Left renal pelvis (tissue), 4 donors: ENCODE measurements at regions not wholly inside any gene's neighbourhood (a gene's known extent, or its start where the extent isn't known, plus 50 kb on each side); places are given as distances from the start of the nearest gene placed in this dataset.

Source experiments
- DNase-seq, 4 donors: peaks; one replicate each; pipeline ENCODE4 v3.0.0-alpha.2; 2013; ENCODE audit warnings: low read depth in 4 of 4, low spot score in 3 of 4

DNA sequence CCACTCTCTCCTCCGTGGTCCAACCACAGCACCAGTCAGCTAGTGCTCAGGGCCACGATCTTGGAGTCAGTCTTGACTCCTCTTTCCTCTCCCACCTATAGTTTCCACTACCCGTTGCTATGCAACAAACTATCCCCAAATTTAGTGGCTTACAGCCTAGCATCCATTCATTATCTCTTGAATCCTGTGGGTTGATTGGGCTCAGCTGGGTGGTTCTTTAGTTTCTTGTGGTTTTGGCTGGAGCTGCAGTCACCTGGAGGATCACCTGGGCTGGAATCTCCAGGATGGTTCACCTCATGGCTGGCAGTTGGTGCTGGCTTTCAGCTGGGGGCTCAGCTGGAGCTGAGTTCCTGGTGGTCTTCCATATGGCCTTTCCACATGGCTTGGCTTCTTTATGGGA lies 149.9 kb downstream of the ASB1 start:
- DNase-seq: no peak

DNA sequence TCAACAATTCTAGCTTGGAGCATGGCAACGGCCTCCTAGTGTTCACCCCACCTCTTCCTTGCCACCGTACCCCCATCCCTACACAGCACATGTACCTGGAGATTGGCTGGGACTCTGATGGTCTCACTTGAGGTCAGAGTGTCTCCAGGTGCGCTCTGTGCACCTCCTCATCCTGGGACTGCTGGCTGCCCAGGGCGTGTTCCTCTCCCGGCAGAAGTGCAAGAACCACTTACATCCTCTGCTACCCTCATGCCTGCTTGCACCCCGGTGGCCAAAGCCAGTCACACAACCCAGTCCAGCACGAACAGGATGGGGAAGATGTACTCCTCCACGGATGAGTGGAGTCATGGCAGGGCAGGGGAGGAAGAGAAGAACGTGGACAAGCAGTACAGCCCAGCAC lies 151.5 kb downstream of the ASB1 start:
- DNase-seq: no peak

- DNase-seq: no peak
These were observed 153.8 kb downstream of the ASB1 start for GRCh38 chr2:238580486-238580885.

DNA sequence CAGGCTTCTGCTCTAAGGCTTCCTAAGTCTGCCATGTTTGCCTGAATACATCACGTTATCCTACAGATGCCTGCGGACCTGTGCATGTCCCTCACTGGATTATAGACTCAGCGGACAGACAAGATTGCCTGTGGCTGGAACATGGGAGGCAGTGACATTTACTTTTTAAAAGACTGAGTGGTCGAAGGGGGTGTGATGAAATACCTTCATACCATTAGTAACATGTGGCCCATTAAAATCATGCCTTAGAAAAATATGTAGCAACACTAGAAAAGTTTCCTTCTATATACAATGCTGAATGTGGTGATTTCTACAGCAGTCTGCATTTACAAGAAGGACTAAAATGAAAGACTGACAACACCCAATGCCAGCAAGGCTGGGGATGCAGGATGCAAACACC lies 154.4 kb downstream of the ASB1 start:
- no peak for DNase-seq

DNA sequence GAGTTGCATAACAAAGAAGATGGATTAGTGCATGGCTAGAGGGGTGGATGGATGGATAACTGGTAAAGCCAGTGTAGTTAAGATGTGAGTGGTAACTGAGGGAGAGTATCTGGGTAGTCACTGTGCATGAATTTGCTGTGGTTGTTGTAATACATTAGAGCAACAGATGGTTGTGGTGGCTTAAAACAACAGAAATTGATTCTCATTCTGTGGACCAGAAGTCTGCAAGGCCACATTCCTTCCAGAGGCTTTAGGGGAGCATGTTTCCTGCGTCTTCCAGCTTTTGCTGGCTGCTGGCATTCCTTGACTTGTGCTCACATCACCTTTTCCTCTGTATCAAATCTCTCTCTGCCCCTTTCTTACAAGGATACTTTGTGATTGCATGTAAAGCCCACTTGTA lies 155.4 kb downstream of the ASB1 start:
- DNase-seq: no peak

- DNase-seq: no peak
These were observed 157.9 kb downstream of the ASB1 start for GRCh38 chr2:238584617-238585016.

- DNase-seq: no peak
These were observed 159.4 kb downstream of the ASB1 start for GRCh38 chr2:238585836-238586821.

DNA sequence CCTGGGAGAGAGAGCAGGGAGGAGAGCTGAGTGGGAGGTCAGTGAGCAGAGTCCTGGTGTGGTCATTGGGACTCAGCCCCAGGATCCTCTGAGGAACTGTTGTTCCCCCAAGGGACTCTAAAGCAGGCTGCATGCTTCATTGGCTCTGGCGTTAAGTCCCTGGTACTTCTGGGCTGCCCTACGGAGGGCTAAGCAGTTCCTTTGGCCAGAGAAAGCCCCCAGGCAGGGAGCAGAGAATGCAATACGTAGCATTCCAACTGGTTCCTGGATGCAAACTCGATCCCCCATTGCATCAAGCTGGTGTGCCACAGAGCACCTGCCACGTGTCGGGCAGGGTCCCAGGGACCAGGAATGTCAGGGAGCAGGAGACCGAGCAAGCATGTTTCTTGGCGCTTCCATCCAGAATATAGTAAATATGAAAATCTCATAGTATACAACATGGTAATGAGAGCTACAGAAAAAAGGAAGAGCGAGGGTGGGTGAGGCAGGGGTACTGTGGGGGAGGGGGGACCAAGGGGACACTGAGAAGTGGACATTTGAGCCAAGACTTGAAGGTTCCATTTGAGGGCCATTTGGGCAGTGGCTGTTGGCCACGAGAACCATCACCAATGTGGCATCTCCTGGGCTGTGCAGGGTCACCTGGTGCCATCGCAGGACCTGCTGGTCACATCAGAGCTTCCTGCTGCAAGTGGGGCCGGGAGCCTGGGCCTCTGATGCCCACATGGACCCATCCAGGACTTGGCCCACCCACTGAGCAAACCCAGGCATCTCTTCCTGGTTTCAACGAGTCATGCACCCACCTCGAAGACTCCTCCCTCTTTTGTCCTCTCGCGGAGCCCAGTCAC lies 160.4 kb downstream of the ASB1 start:
- DNase-seq: no peak

GRCh38 chr2:238587776-238588660 lies 161.3 kb downstream of the ASB1 start:
- DNase-seq: no peak

DNA sequence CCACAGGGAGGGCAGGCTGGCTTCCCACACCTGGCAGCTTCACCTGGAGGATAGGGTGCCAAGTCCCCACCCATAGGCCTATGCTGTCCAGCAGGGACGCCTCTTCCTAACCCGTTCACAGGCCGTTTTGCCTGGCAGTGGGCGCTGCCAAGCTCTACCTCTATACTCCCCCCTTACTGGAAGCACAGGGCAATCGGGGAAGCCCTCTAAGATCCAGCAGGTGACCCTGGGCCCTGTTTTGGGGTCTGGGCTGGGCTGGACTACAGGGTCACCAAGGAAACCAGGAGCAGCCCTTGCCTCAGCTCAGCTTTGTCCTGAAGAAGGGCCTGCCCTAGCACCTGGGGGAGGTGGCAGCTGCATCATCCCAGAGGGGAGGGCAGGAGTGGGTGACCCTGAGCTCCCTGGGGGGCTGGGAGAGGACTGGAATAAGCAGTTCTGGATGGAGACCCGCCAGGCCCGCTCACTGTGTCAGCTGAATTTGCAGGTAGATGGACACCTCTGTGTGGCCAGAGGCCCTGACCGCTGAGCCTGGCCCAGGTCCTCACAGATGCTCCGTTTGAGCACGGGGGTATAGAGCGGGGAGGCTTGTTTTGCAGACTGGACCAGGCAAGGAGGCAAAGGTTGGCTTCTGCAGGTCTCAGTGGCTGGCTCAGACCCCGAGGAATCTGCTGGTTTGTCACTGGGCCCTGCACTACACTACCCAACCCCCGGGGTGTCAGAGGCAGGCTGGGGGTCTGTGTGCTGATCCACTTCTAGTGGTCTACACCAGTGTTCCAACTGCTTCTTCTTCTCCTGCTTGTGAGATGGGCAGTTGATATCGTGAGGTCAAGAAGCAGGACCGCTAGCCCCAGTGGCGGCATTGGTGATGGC lies 163.1 kb downstream of the ASB1 start:
- no peak for DNase-seq

DNA sequence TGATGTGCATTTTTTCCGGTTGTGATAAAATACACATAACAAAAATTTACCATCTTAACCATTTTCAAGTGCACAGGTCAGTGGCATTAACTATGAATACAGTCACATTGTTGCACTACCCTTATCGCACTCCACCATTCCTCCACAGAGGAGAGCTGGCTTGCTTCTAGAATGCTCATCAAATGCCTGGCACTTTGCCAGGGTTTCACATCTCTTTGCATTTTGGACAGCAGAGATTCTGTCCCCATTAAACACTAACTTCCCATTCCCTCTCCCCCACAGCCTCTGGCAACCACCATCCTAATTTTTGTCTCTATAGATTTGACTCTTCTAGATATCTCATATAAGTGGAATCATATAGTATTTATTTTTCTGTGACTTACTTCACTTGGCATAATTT lies 165.0 kb downstream of the ASB1 start:
- no peak for DNase-seq

DNA sequence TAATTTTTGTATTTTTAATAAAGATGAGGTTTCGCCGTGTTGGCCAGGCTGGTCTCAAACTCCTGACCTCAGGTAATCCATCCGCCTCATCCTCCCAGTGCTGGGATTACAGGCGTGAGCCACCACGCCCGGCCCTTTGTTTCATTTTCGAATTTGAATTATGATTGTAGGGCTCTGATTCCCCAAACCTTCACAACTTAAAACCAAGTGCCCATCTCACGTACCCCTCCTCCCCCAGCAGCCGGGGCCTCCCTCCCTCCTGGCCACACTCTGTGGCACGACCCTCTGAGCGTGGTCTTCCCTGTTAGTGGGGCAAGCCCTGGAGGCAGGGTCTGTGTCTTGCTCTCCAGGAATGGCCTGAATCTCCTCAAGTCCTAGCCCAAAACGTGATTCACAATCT lies 166.5 kb downstream of the ASB1 start:
- DNase-seq: no peak

DNA sequence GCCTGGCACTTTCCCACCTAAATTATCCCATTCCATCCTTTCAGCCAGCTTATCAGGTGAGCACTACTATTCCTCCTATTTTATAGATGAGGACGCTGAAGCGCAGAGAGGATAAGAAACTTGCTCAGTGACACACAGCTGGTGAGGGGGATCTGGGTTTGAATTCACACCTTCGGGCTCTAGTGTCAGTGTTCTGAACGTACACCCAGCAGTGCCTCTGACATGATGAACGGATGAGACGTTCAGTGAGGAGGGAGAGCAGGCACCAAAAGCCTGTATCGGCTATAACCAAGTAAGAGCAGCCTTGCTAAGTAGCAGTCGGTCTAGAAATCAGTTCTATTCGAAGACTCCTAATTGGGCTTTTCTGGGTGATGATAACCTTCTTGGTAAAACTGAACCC lies 167.0 kb downstream of the ASB1 start:
- no peak for DNase-seq

DNA sequence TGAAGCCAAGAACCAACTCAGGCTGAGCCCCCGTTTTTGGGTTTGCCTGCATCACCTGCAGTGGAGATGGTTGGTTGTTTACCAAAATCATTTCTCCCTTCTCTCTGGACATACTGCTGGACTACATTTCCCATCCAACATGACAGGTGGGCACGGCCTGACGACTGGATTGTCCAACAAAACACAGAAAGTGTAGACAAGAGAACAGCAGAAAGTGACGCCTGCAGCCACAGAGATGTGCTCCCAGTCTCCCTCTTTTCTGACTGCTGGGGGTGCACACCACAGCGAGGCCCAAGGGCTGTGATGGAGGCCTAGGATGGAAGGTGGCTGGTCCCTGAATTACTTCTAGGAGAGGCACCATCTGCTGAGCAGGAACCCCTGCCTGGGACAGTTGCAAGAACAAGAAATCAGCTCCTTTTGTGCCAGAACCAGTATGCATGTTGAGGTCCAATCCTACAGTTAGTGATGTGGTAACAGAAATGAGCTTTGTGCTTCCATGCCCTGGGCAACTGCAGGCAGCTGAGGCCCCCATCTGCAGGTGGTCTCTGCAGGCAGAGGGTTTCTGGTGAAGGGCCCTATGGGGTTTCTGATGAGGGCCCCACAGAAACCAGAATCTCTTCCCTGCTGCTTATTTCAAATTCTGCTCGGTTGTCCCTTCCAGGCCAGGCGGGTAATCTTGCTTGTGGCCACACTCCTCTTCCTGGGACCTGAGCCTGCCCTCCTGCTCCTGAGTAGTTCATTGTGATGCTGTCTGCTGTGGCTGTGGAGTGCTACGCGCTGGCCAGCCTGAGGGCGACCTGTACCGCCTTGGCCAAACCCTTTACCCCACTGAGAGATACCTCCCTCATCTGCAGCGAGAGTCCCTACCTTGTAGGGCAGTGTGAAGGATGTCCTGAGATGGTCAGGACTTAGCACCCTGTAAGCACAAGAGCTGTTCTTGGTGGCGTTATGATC lies 168.3 kb downstream of the ASB1 start:
- DNase-seq: no peak

GRCh38 chr2:238595750-238596570 lies 169.2 kb downstream of the ASB1 start:
- DNase-seq: no peak

- peak; percentile 23 to 48 (median 40) for DNase-seq
These were observed 170.1 kb downstream of the ASB1 start for GRCh38 chr2:238596571-238597551.
